ENCODE measurements at regions not wholly inside any gene's neighbourhood (a gene's known extent, or its start where the extent isn't known, plus 50 kb on each side); places are given as distances from the start of the nearest gene placed in this dataset.

DNA sequence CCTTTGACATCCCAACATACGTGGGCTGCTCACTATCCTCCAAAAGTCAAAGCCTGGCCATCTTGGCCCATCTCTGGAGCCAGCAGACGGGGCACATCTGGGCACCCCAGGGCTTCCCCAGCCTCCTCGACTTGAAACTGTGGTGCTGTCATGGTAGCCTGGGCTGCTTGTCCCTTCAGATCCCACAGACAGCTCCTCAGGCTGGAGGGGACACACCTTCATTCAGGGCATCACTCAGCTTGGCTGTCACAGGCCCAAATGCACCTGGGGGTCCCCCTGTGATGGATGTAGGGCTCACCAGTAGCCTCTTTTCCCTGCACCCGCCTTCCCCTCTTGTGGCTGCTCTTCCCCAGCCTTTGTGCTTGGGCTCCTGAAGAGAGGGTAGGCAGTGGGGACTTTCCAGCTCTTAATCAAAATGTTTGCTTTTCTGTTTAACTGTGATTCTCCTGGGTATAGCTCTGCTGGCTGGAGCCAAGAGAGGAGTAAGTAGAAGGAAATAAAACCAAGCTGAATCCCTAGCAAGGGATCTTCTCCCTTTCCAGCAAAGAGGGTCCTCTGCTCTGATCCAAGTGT lies 92.3 kb downstream of the GYPC start:
- no peaks in the 10 kb centered on the region for H3K4me1 Mint-ChIP-seq
- DNase-seq = no peak
- H3K9me3 Mint-ChIP-seq = no peaks in the 10 kb centered on the region
- peaks cover 0 to 9% (median 4%) of the 10 kb centered on the region in 3 donors for H3K27me3 Mint-ChIP-seq
- H3K27ac Mint-ChIP-seq = no peak overlapping the region
- H3K4me3 Mint-ChIP-seq = no peak overlapping the region
- ATAC-seq (ENCODE audit: low read depth in 2 of 2) = no peak
- no peaks in the 10 kb centered on the region for H3K36me3 Mint-ChIP-seq

DNA sequence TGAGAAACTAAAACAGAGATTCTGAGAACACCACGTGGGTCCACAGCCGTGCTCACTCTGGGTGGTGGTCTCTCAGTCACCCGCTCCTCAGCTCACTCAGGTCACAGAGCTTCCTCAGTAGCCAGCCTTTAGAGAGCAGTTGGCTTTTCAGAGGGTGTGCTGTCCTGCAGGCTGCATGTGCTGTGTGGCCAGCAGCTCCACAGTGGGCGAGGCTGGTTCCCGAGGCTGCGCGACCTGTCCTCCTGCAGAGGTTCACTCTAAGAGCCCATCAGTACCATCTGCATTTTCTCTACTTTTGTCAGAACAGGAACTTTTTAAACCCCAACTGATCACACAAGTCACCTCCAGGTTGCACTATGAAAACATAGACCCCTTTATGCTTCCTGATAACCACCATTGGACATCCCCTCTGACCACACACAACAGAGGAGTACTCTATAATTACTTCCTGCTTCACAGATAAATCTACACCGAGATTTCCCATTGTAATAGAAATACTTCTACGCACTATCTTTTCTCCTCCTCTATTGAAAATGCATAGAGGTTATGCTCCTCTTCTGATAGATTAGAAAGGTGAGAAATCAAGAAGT lies 93.1 kb downstream of the GYPC start:
- no peak overlapping the region for H3K4me3 Mint-ChIP-seq
- H3K4me1 Mint-ChIP-seq = no peaks in the 10 kb centered on the region

DNA sequence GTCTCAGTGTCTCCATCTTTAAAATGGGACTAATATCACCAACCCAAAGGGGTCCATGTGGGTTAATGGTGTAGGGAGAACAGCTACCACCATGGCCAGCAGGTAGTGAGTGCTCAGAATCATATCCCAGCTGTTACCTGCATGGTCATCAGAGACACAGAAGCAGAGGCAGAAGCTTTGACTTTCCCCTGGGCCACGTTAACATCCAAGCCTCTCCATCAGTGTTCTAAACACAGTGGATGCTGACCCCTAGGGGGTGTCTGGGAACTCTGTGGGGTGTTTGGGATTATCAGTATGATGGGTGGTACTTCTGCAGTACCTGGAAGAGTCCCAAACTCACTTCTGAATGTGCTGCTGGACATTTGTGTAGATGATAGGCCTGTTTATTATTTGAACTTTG lies 93.6 kb downstream of the GYPC start:
- peak overlapping the region in 2 of 6 donors; percentile 14 to 30 for H3K27ac Mint-ChIP-seq
- ATAC-seq (ENCODE audit: low read depth in 2 of 2) (no peak), DNase-seq (no peak)
- H3K9me3 Mint-ChIP-seq = no peaks in the 10 kb centered on the region
- H3K4me1 Mint-ChIP-seq = no peaks in the 10 kb centered on the region
- H3K4me3 Mint-ChIP-seq = no peak overlapping the region
- H3K27me3 Mint-ChIP-seq = peaks cover 0 to 9% (median 4%) of the 10 kb centered on the region in 3 donors
- no peaks in the 10 kb centered on the region for H3K36me3 Mint-ChIP-seq

More for the DNA sequence above, 93.1 kb downstream of the GYPC start:
- DNase-seq = no peak
- H3K9me3 Mint-ChIP-seq = no peaks in the 10 kb centered on the region
- ATAC-seq (ENCODE audit: low read depth in 2 of 2) = no peak
- H3K36me3 Mint-ChIP-seq = no peaks in the 10 kb centered on the region
- H3K27me3 Mint-ChIP-seq = peaks cover 0 to 9% (median 4%) of the 10 kb centered on the region in 3 donors
- H3K27ac Mint-ChIP-seq = no peak overlapping the region

DNA sequence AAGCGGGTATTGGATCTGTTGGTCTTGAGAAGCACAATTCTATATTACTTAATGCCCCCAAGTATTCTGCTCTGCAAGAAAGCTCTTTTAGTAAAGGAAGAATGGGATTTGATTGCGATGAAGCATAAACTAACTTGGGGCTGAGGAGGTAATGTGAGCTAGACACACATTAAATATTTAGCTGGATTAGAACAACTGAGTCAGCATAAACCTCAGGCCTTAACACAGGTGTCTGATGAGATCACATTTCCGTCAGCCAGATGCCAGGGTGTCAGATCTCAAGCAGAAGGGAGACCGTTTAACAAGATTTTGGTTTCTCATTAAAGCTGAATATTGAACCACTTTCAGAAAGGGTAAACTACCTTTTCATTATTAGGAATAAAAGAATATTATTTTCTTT lies 94.5 kb downstream of the GYPC start:
- no peak overlapping the region for H3K27ac Mint-ChIP-seq

DNA sequence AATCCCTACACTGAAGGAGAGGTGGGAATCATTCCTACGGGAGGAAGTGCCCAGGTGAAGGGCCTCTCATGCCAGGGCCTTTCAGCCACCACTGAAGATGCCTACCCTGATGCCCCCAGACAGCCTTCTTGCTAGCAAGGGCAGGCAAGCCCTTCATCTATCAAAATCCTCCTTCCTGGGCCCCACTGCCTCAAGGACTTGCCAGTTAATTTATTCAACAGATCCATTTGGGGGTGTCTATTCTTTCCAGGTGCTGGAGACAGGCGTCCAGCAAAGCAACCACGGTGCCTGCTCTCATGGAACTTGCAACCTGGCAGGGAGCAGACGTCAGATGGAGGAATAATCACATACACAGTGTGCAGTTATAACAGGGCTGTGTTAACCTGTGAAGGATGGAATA lies 95.5 kb downstream of the GYPC start:
- Mint-ChIP-seq H3K27ac (no peak overlapping the region), H3K36me3 (peaks cover 0 to 4% of the 10 kb centered on the region in 2 donors), H3K27me3 (peaks cover 0 to 17% (median 0%) of the 10 kb centered on the region in 3 donors), H3K9me3 (peaks cover 0 to 5% (median 2%) of the 10 kb centered on the region in 7 donors), H3K4me3 (no peak overlapping the region), H3K4me1 (no peaks in the 10 kb centered on the region)
- no peak for DNase-seq
- no peak for ATAC-seq (ENCODE audit: low read depth in 2 of 2)

More for the DNA sequence above, 94.5 kb downstream of the GYPC start:
- Mint-ChIP-seq H3K4me3 (no peak overlapping the region), H3K9me3 (no peaks in the 10 kb centered on the region), H3K4me1 (no peaks in the 10 kb centered on the region), H3K27me3 (peaks cover 0 to 9% (median 3%) of the 10 kb centered on the region in 3 donors), H3K36me3 (no peaks in the 10 kb centered on the region)
- ATAC-seq (ENCODE audit: low read depth in 2 of 2) (no peak), DNase-seq (no peak)

DNA sequence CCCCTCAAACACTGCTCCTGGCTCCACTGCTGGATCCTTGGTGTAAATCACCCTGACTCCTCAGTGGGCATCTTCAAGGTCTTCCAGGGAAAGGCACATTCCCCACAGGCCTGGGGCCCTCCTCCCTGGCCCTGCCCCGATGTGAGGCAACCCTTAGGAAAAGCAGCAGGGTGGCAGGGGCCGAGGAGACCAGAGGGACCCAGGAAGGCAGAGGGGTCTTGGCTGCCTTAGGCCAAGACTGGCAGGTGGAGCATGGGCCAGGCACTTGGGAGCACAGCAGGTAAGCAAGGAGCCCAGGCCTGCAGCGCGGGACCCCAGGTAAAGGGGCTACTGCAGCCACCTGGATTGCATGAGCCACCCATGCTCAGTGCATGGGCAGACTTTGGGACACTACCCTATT lies 96.9 kb downstream of the GYPC start:
- Mint-ChIP-seq H3K9me3 (peaks cover 0 to 6% (median 2%) of the 10 kb centered on the region in 7 donors), H3K4me3 (no peak overlapping the region), H3K27ac (peak overlapping the region in 1 of 6 donors; percentile 10), H3K36me3 (peaks cover 0 to 4% of the 10 kb centered on the region in 2 donors), H3K4me1 (no peaks in the 10 kb centered on the region), H3K27me3 (peaks cover 0 to 25% (median 4%) of the 10 kb centered on the region in 3 donors)
- ATAC-seq (ENCODE audit: low read depth in 2 of 2) (no peak), DNase-seq (no peak)

DNA sequence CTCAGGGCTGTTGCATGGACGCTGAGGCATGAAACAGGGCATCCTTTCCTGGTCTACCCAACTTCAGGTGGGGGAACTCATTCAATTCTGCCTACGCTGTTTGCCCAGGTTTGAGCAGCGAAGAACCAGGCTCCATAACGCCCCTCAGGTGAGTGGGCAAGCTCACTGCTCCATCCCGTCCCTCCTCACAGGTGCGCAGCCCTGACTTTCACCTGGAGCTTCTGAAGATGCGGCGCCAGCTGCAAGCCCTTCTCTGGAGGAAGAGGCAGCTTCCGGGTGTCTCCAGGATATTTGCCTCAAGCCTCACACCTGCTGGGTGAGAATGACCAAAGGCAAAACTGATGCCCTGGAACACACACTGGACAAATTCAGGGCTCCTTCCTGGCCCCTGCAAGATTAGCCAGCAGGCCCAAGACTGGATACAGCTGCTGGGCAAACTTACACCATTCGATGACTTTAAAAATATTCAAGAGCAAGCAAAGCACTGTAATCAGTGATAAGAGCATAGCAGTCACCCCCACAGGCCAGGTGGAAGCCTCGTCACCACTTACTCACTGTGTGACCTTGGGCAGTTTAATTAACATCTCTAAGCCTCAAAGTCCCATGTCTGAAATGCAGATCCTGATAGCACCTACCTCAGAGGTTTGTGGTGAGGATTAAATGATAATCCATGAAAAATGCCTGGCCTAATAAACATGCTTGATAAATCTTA lies 97.7 kb downstream of the GYPC start:
- Mint-ChIP-seq H3K9me3 (peaks cover 0 to 6% (median 2%) of the 10 kb centered on the region in 7 donors), H3K4me3 (no peak overlapping the region), H3K36me3 (peaks cover 0 to 4% of the 10 kb centered on the region in 2 donors), H3K27me3 (peaks cover 0 to 27% (median 4%) of the 10 kb centered on the region in 3 donors), H3K4me1 (no peaks in the 10 kb centered on the region), H3K27ac (no peak overlapping the region)
- DNase-seq (no peak), ATAC-seq (ENCODE audit: low read depth in 2 of 2) (no peak)

DNA sequence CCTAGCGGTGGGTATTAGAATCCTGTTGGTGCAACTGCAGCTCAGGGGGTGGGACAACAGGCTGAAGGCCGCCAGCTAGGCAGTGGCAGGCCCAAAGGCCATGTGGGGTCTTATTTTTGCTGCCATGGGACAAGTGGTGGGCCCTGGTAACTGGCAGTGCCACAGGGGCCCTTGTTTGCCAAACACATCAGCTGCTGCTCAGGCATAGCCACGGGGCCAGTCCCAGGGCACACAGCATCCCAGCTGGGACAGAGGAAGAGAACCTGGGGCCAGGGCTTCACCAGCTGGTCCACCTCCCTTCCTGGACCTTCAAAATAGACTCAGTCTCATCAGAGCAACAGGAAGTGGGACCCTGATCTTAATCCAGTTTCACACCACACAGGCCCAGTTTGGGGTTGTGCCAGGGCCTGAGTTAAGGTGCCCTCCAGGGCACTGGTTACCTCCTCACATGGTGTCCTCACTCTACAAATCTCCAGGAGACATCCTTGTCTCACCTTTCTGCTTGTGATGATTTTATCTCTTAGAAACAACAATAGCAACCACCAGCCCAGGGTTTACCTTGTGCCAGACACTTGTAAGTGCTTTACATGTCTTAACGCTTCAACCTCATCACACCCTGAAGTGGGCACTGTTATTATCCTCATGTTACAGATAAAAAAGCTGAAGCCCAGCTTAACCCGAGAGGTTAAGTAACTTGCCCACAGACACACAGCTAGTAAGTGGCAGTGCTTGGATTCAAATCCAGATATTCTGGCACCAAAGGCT lies 98.5 kb downstream of the GYPC start:
- H3K36me3 Mint-ChIP-seq = peaks cover 0 to 4% of the 10 kb centered on the region in 2 donors
- no peak for ATAC-seq (ENCODE audit: low read depth in 2 of 2)
- no peak overlapping the region for H3K4me3 Mint-ChIP-seq
- DNase-seq = no peak
- no peak overlapping the region for H3K27ac Mint-ChIP-seq
- peaks cover 0 to 27% (median 4%) of the 10 kb centered on the region in 3 donors for H3K27me3 Mint-ChIP-seq
- H3K9me3 Mint-ChIP-seq = peaks cover 0 to 6% (median 2%) of the 10 kb centered on the region in 7 donors
- H3K4me1 Mint-ChIP-seq = no peaks in the 10 kb centered on the region

DNA sequence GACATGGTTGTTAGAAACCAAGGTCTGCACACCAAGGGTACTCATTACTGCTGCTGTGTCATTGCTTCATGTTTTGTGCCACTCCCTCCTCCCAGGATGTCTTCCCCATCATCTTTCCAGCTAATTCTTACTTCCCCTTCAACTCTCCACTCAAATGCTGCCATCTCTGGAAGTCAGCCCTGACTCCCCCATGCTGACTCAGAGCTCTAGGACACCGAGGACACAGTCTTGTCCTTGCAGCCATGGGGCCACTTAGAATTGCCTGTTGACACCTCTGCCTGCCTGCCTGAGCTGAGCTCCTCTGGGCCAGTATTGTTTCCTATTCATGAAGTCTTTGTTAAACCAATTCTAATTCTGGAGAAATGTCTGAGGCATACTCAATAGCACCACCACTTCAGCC lies 100.2 kb downstream of the GYPC start:
- H3K27ac Mint-ChIP-seq = peak overlapping the region in 1 of 6 donors; percentile 20
- H3K36me3 Mint-ChIP-seq = peaks cover 0 to 4% of the 10 kb centered on the region in 2 donors

DNA sequence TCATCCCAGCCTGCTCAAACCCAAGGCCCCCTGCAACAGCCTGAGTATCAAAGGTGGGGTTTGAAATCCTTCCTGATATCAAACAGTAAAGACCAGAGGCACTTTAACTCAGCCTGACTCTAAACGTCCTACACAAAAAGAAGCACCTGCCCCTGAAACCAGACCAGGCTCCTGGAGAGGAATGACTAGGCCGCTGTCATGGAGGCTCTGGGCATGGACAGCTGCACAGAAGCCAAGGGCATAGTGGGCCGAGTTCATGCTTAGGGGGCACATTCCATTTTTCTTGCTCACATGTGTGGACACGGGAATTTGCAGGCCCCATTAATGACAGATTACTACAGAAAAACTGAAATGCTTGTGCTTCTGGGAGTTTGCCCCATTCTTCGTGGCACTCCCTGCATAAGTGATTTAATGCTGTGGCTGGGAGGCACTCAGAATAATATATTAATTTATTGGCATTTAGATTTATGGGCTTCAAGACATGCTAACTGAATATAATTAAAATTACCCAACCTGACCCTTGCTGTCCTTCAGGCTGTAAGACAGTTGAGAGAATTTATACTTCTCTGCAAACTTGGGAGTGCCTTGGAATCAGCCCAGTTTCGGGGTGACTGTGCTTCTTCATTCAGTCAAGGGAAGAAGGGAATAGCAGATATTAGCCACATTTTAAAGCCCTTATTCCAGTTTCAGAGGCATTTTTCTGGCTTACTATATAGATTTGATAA lies 105.5 kb downstream of the GYPC start:
- H3K27ac Mint-ChIP-seq = no peak overlapping the region
- peaks cover 2 to 20% (median 5%) of the 10 kb centered on the region in 3 donors for H3K27me3 Mint-ChIP-seq
- peaks cover 0 to 1% (median 0%) of the 10 kb centered on the region in 7 donors for H3K9me3 Mint-ChIP-seq
- H3K36me3 Mint-ChIP-seq = no peaks in the 10 kb centered on the region
- H3K4me3 Mint-ChIP-seq = no peak overlapping the region
- DNase-seq (no peak), ATAC-seq (ENCODE audit: low read depth in 2 of 2) (no peak)
- peaks cover 0 to 12% (median 11%) of the 10 kb centered on the region in 3 donors for H3K4me1 Mint-ChIP-seq

More for the DNA sequence above, 100.2 kb downstream of the GYPC start:
- ATAC-seq (ENCODE audit: low read depth in 2 of 2) (no peak), DNase-seq (no peak)
- no peak overlapping the region for H3K4me3 Mint-ChIP-seq
- peaks cover 0 to 24% (median 4%) of the 10 kb centered on the region in 3 donors for H3K27me3 Mint-ChIP-seq
- H3K4me1 Mint-ChIP-seq = no peaks in the 10 kb centered on the region
- H3K9me3 Mint-ChIP-seq = peaks cover 0 to 6% (median 2%) of the 10 kb centered on the region in 7 donors

DNA sequence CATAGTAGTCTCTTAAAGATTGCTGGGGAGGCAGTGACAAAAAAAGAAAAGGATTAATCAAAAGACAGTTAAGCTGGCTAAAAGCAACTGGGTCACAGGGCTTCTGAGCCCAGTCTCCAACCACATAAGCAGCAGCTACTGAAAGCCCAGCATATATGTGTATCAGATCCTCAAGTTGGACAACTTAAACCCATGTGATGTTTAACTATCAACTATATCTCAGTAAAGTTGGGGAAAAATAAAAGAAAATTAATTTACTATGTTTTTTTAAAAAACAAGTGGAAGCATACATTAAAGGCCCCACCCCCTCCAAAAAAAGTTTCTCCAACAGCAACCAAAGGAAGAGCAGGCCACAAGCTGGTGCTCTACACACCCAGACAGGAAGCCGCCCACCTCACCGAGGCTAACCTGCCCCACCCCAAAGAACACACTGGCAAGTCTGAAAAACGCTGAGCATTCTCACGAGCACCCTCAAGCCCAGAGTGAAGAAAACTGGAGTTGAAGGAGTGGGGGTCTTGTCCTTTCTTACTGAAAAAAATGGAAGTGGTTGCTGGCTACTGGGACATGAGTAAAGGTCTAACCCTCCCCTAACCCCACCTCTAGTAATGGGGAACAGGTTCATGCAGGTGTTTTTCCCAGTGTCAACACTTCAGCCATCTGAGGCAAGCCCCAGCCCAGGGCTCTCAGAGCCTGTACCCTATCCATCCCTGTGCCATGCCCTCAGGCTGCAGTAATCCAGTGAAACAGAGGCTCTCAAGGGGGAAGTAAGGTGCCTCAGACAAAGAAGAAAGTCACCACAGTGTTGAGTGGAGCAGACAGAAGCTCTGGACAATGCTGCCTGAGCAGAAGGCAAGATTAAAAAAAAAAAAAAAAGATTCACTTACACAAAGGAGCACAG lies 106.3 kb downstream of the GYPC start:
- H3K27ac Mint-ChIP-seq = peak overlapping the region in 2 of 6 donors; percentile 34 to 59
- H3K4me3 Mint-ChIP-seq = peak overlapping the region in 2 of 8 donors; percentile 29 to 54
- peaks cover 8 to 24% (median 10%) of the 10 kb centered on the region in 3 donors for H3K27me3 Mint-ChIP-seq
- H3K4me1 Mint-ChIP-seq = peaks cover 0 to 12% (median 11%) of the 10 kb centered on the region in 3 donors
- DNase-seq = no peak
- ATAC-seq (ENCODE audit: low read depth in 2 of 2) = no peak
- H3K36me3 Mint-ChIP-seq = no peaks in the 10 kb centered on the region
- H3K9me3 Mint-ChIP-seq = peaks cover 0 to 1% (median 0%) of the 10 kb centered on the region in 7 donors

DNA sequence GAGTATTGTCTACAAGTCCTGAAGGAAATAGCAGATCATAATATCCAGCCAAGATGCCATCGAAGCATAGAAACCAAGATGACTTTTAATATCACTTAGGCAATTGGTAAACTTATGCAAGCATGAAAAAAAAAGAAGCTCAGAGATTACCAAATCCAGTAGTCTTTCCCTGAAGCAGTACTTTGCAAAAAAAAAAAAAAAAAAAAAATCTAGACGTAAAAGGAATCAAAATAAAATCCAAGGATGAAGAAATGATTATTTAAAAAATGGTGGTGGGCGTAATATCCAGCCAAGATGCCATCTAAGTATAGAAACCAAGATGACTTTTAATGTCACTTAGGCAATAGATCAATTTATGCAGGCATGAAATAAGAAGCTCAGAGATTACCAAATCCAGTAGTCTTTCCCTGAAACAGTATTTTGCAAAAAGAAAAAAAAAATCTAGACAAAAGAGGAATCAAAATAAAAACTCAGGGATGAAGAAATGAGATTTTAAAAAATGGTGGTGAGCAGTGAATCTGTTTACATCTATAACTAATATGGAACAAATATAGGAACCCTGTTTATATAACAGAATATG lies 108.8 kb downstream of the GYPC start:
- no peak overlapping the region for H3K4me3 Mint-ChIP-seq
- no peaks in the 10 kb centered on the region for H3K36me3 Mint-ChIP-seq
- no peak overlapping the region for H3K27ac Mint-ChIP-seq
- peaks cover 0 to 12% (median 11%) of the 10 kb centered on the region in 3 donors for H3K4me1 Mint-ChIP-seq
- H3K27me3 Mint-ChIP-seq = peaks cover 4 to 23% (median 16%) of the 10 kb centered on the region in 3 donors
- no peak for DNase-seq
- no peak for ATAC-seq (ENCODE audit: low read depth in 2 of 2)
- H3K9me3 Mint-ChIP-seq = peaks cover 0 to 1% (median 0%) of the 10 kb centered on the region in 7 donors

All from naive B cell (primary cell).